GM12878 (cell line): ENCODE measurements at regions not wholly inside any gene's neighbourhood (a gene's known extent, or its start where the extent isn't known, plus 50 kb on each side); places are given as distances from the start of the nearest gene placed in this dataset.

Experiments
- ATAC-seq: fragments of 200-7000 bp; cut with Tn5 transposase; 3 replicates; pipeline ENCODE4 v1.9.1; 2020; ENCODE audit warnings: mild to moderate bottlenecking, moderate library complexity
- BruUV-seq: library from RNA; stranded (reverse); fragments of 400-500 nt; replicated peaks from 2 replicates; lab custom pipeline; 2021; lab: Mats Ljungman, UMichigan
- CTCF ChIA-PET: fragments of 300-600 bp; sonication (Branson Sonifier 250); formaldehyde crosslinking; extraction: SDS; loops from one replicate; lab custom pipeline; 2021; ENCODE audit warnings: inconsistent platforms; lab: Yijun Ruan, JAX
- POLR2A ChIA-PET: fragments of 350-600 bp; formaldehyde crosslinking; extraction: SDS; loops from one replicate; lab custom pipeline; 2021; ENCODE audit warnings: inconsistent platforms; lab: Charles Lee
- RAD21 ChIA-PET: fragments of 300-600 bp; sonication (Branson Sonifier 250); formaldehyde crosslinking; loops from one replicate; lab custom pipeline; 2023; ENCODE audit warnings: antibody characterized with exemption; ENCODE audit not compliant: unreplicated experiment; lab: Charles Lee
- SMC1A ChIA-PET: fragments of 300-600 bp; sonication (Branson Sonifier 250); formaldehyde crosslinking; loops from one replicate; lab custom pipeline; 2023; ENCODE audit not compliant: unreplicated experiment, uncharacterized antibody; lab: Charles Lee
- DNase-seq: peaks from one replicate; pipeline ENCODE4 v3.0.0-alpha.2; 2011; ENCODE audit warnings: low read depth, low spot score
- FAIRE-seq: peaks from 3 replicates; lab custom pipeline; 2011; peaks lifted over from hg19 to GRCh38; lab: Jason Lieb, UNC
- H2AFZ ChIP-seq: 2 replicates; pipeline ENCODE4 v1.6.0; 2011; ENCODE audit warnings: low read depth, low read length, control low read depth; ENCODE audit not compliant: control insufficient read depth
- H3K27ac ChIP-seq: 2 replicates; pipeline ENCODE4 v1.5.1; 2011; ENCODE audit warnings: control low read depth; ENCODE audit not compliant: control insufficient read depth, insufficient read depth
- H3K27me3 ChIP-seq, 2 experiments: replicated peaks in 1 of 2; 2 replicates each; pipeline versions ENCODE4 v1.6.0 to v1.6.1; 2011; ENCODE audit warnings: low read length in 1 of 2; ENCODE audit not compliant: control insufficient read depth in 2 of 2, insufficient read depth in 2 of 2
- H3K36me3 ChIP-seq, 2 experiments: 2 replicates each; pipeline ENCODE4 v1.5.1; 2011; ENCODE audit warnings: low read length in 1 of 2; ENCODE audit not compliant: control insufficient read depth in 2 of 2, insufficient read depth in 2 of 2
- H3K4me1 ChIP-seq: 2 replicates; pipeline ENCODE4 v1.6.1; 2011; ENCODE audit warnings: mild to moderate bottlenecking, low read length, moderate library complexity, mixed read lengths; ENCODE audit not compliant: control insufficient read depth, insufficient read depth
- H3K4me2 ChIP-seq: 2 replicates; pipeline ENCODE4 v1.6.0; 2011; ENCODE audit warnings: control low read depth; ENCODE audit not compliant: control insufficient read depth, insufficient read depth
- H3K4me3 ChIP-seq: fragments of 200-600 bp; sonication (generic); 2 replicates; pipeline ENCODE4 v1.5.1; 2016
- H3K79me2 ChIP-seq: 2 replicates; pipeline ENCODE4 v1.6.0; 2011; ENCODE audit warnings: low read length; ENCODE audit not compliant: control insufficient read depth, insufficient read depth
- H3K9ac ChIP-seq: 2 replicates; pipeline ENCODE4 v1.8.0; 2011; ENCODE audit warnings: low read length, control low read depth, mixed read lengths; ENCODE audit not compliant: control insufficient read depth, insufficient read depth
- H3K9me3 ChIP-seq: replicated peaks from 3 replicates; pipeline ENCODE4 v1.5.1; 2011; ENCODE audit warnings: mild to moderate bottlenecking, low read length; ENCODE audit not compliant: control insufficient read depth, insufficient read depth
- H4K20me1 ChIP-seq: 2 replicates; pipeline ENCODE4 v1.6.0; 2011; ENCODE audit not compliant: control insufficient read depth, insufficient read depth
- BHLHE40 ChIP-seq, 2 experiments: fragments of 450-650 bp in 1 of 2; IDR thresholded peaks; 2 replicates each; pipeline ENCODE4 v1.6.1; 2011 to 2017; ENCODE audit warnings: low read depth in 2 of 2, borderline replicate concordance in 1 of 2, improper control_type of control experiment in 1 of 2, low read length in 1 of 2, mild to moderate bottlenecking in 1 of 2
- CREB1 ChIP-seq: IDR thresholded peaks from 2 replicates; pipeline ENCODE4 v1.6.1; 2012; ENCODE audit warnings: low read depth, mild to moderate bottlenecking, inconsistent platforms
- ETV6 ChIP-seq, 2 experiments: fragments of 450-650 bp in 1 of 2; IDR thresholded peaks in 1 of 2; conservative IDR thresholded peaks in 1 of 2; 2 replicates each; pipeline ENCODE4 v1.6.1; 2014; ENCODE audit warnings: antibody characterized with exemption in 1 of 2, borderline replicate concordance in 1 of 2, low read depth in 1 of 2, mild to moderate bottlenecking in 1 of 2, moderate library complexity in 1 of 2
- FOXM1 ChIP-seq: IDR thresholded peaks from 2 replicates; pipeline ENCODE4 v1.6.1; 2012; ENCODE audit warnings: low read depth, mild to moderate bottlenecking, inconsistent platforms, low read length, moderate library complexity
- NFYB ChIP-seq: IDR thresholded peaks from 2 replicates; pipeline ENCODE4 v1.6.1; 2011; ENCODE audit warnings: low read depth, mild to moderate bottlenecking, low read length, improper control_type of control experiment, moderate library complexity; ENCODE audit not compliant: insufficient read depth
- NR2F1 ChIP-seq: fragments of 450-650 bp; conservative IDR thresholded peaks from 2 replicates; pipeline ENCODE4 v1.6.1; 2017; ENCODE audit warnings: mild to moderate bottlenecking
- POLR2A ChIP-seq: IDR thresholded peaks from 2 replicates; pipeline ENCODE4 v1.6.1; 2011; ENCODE audit warnings: low read depth, mild to moderate bottlenecking, low read length
- POLR2AphosphoS2 ChIP-seq: IDR thresholded peaks from 2 replicates; pipeline ENCODE4 v1.6.1; 2011; ENCODE audit warnings: low read depth, mild to moderate bottlenecking, low read length, improper control_type of control experiment, moderate library complexity
- RAD51 ChIP-seq: fragments of 450-650 bp; IDR thresholded peaks from 2 replicates; pipeline ENCODE4 v1.6.1; 2016; ENCODE audit warnings: moderate library complexity, mild to moderate bottlenecking, inconsistent platforms
- RBBP5 ChIP-seq: fragments of 200-600 bp; sonication (generic); conservative IDR thresholded peaks from 2 replicates; pipeline ENCODE4 v1.6.1; 2016
- SMAD1 ChIP-seq: fragments of 450-650 bp; IDR thresholded peaks from 2 replicates; pipeline ENCODE4 v1.6.1; 2018; ENCODE audit warnings: mild to moderate bottlenecking, low read depth; ENCODE audit not compliant: partially characterized antibody
- TAF1 ChIP-seq: IDR thresholded peaks from 2 replicates; pipeline ENCODE4 v1.6.1; 2011; ENCODE audit warnings: mild to moderate bottlenecking, low read depth, low read length, borderline replicate concordance
- ZBED1 ChIP-seq: IDR thresholded peaks from 2 replicates; pipeline ENCODE4 v1.6.1; 2016; ENCODE audit warnings: borderline replicate concordance
- ZBTB11 ChIP-seq: fragments of 450-650 bp; formaldehyde crosslinking; IDR thresholded peaks from 2 replicates; pipeline ENCODE4 v1.5.0; 2022; ENCODE audit warnings: mild to moderate bottlenecking, missing genetic modification characterization
- ZNF207 ChIP-seq: fragments of 450-650 bp; IDR thresholded peaks from 2 replicates; pipeline ENCODE4 v1.6.1; 2014; ENCODE audit warnings: antibody characterized with exemption, mild to moderate bottlenecking, borderline replicate concordance
- ZNF687 ChIP-seq: fragments of 450-650 bp; IDR thresholded peaks from 2 replicates; pipeline ENCODE4 v1.6.1; 2017; ENCODE audit warnings: mild to moderate bottlenecking, moderate library complexity
- WGBS: methylation state at CpG from one replicate; pipeline ENCODE4 v1.1.6; 2016; ENCODE audit warnings: low lambda C conversion rate; ENCODE audit not compliant: insufficient replicate concordance, insufficient coverage; ENCODE audit errors: missing lambda C conversion rate; 5-methylcytosine and 5-hydroxymethylcytosine counted together
- in situ Hi-C: fragments of 300-500 bp; cut with MboI; formaldehyde crosslinking; loops from 9 replicates; pipeline ENCODE4 v1.14.3; 2018; ENCODE audit warnings: mixed read lengths
- intact Hi-C: fragments of 100-400 bp; cut with micrococcal nuclease; formaldehyde crosslinking; loops from one replicate; pipeline ENCODE4 v1.14.2; 2022; ENCODE audit not compliant: unreplicated experiment

- in situ Hi-C loops: no loop called here
- DNase-seq: no peak
- POLR2A ChIA-PET: no interaction called here
- intact Hi-C loops: no loop called here
- H3K4me1 ChIP-seq: no peaks in the 10 kb centered on the region
- no peaks in the 10 kb centered on the region for H4K20me1 ChIP-seq
- H3K9ac ChIP-seq: no peak overlapping the region
- no peak for FAIRE-seq
- WGBS: 71% methylated on average over 5 of the region's 5 CpGs
- TF ChIP-seq RBBP5: no peak
- no peak for TF ChIP-seq ETV6 (conservative IDR thresholded peaks at IDR 0.05 in 1 of 2, IDR thresholded peaks at IDR 0.05 in 1 of 2; ENCODE audit: borderline replicate concordance in 1 of 2, low read depth in 1 of 2)
- TF ChIP-seq NFYB: no peak
- TF ChIP-seq ZNF687: no peak
- no peak for TF ChIP-seq POLR2AphosphoS2
- TF ChIP-seq ZBED1: no peak
- TF ChIP-seq RAD51: no peak
- no peak for TF ChIP-seq NR2F1
- no peak for TF ChIP-seq BHLHE40 (IDR thresholded peaks at IDR 0.05; ENCODE audit: borderline replicate concordance in 1 of 2, low read depth in 2 of 2, low read length in 1 of 2)
- no peak for TF ChIP-seq CREB1
- TF ChIP-seq SMAD1: no peak
- TF ChIP-seq POLR2A: no peak
- no peak for TF ChIP-seq TAF1
- TF ChIP-seq ZNF207: no peak
- TF ChIP-seq ZBTB11 (CRISPR knock-in tag): no peak
- TF ChIP-seq FOXM1: no peak
- TF ChIP-seq, all 136 proteins: peak for 0
- H3K9me3 ChIP-seq: no peaks in the 10 kb centered on the region
- H3K27ac ChIP-seq: no peak overlapping the region
- RAD21 ChIA-PET: no interaction called here
- BruUV-seq: no TSS peak
- no peaks in the 10 kb centered on the region for H3K27me3 ChIP-seq
- no peak overlapping the region for H3K4me3 ChIP-seq
- CTCF ChIA-PET: no interaction called here
- no peak overlapping the region for H2AFZ ChIP-seq
- ATAC-seq: no peak
- SMC1A ChIA-PET: interaction anchor here (0.9 kb wide), 1 partner anchor 10 kb away, joined by 3 read pairs; no protein-coding TSS in a partner anchor
- H3K36me3 ChIP-seq: no peaks in the 10 kb centered on the region
- H3K4me2 ChIP-seq: no peak overlapping the region
- H3K79me2 ChIP-seq: no peaks in the 10 kb centered on the region
Observed at GRCh38 chr7:152541892-152542291, 106.1 kb upstream of the KMT2C start.
